Osteoblast (primary cell): ENCODE measurements at regions not wholly inside any gene's neighbourhood (a gene's known extent, or its start where the extent isn't known, plus 50 kb on each side); places are given as distances from the start of the nearest gene placed in this dataset.
A peak's percentile ranks its signal among the peaks of the same experiment; 100 is the strongest.

Experiments
- DNase-seq: peaks from one replicate; pipeline ENCODE4 v3.0.0; 2011; ENCODE audit warnings: low spot score, mixed read lengths; ENCODE audit not compliant: insufficient read length; ENCODE audit errors: missing footprints
- H2AFZ ChIP-seq: 2 replicates; pipeline ENCODE4 v1.6.0; 2011; ENCODE audit warnings: mild to moderate bottlenecking, low read length
- H3K27ac ChIP-seq: 2 replicates; pipeline ENCODE4 v1.5.1; 2011; ENCODE audit warnings: mild to moderate bottlenecking, low read depth, low read length, moderate library complexity
- H3K27me3 ChIP-seq: 2 replicates; pipeline ENCODE4 v1.6.0; 2012; ENCODE audit warnings: mild to moderate bottlenecking, control low read depth, inconsistent platforms, low read length, moderate library complexity; ENCODE audit not compliant: insufficient read depth
- H3K36me3 ChIP-seq: 2 replicates; pipeline ENCODE4 v1.5.1; 2011; ENCODE audit warnings: mild to moderate bottlenecking, low read length, control low read depth, moderate library complexity; ENCODE audit not compliant: insufficient read depth
- H3K4me1 ChIP-seq: 2 replicates; pipeline ENCODE4 v1.5.1; 2011; ENCODE audit warnings: mild to moderate bottlenecking, low read length, control low read depth, moderate library complexity; ENCODE audit not compliant: insufficient read depth
- H3K4me2 ChIP-seq: 2 replicates; pipeline ENCODE4 v1.6.0; 2011; ENCODE audit warnings: mild to moderate bottlenecking, low read length; ENCODE audit not compliant: insufficient read depth
- H3K4me3 ChIP-seq: fragments of 200-600 bp; sonication (generic); 3 replicates; pipeline ENCODE4 v1.5.1; 2012; ENCODE audit warnings: mild to moderate bottlenecking, low read length, inconsistent platforms; ENCODE audit not compliant: insufficient read depth
- H3K79me2 ChIP-seq: 2 replicates; pipeline ENCODE4 v1.6.0; 2012; ENCODE audit warnings: mild to moderate bottlenecking, low read length, control low read depth, inconsistent platforms; ENCODE audit not compliant: insufficient read depth
- H3K9me3 ChIP-seq: 2 replicates; pipeline ENCODE4 v1.5.1; 2011; ENCODE audit warnings: low read depth, low read length, control low read depth
- H4K20me1 ChIP-seq: 2 replicates; pipeline ENCODE4 v1.6.0; 2012; ENCODE audit warnings: mild to moderate bottlenecking, low read length, control low read depth; ENCODE audit not compliant: insufficient read depth
- TF ChIP-seq, protein P1 (sequence below): IDR thresholded peaks from 2 replicates; pipeline ENCODE4 v1.5.1; 2011; ENCODE audit warnings: mild to moderate bottlenecking, low read depth, low read length, moderate library complexity; ENCODE audit errors: extremely low read depth

GRCh38 chr10:93235686-93236085 is 162.0 kb downstream of the CYP26A1 start:
- Histone ChIP-seq H4K20me1 (no peaks in the 10 kb centered on the region), H3K36me3 (no peaks in the 10 kb centered on the region), H3K27ac (peak overlapping the region; percentile 70), H2AFZ (no peak overlapping the region), H3K27me3 (peaks cover 4% of the 10 kb centered on the region), H3K4me1 (peaks cover 23% of the 10 kb centered on the region), H3K9me3 (no peaks in the 10 kb centered on the region), H3K79me2 (no peaks in the 10 kb centered on the region), H3K4me2 (peak overlapping the region; percentile 57), H3K4me3 (no peak overlapping the region)
- peak; percentile 89 for DNase-seq
- TF ChIP-seq, protein P1, sequence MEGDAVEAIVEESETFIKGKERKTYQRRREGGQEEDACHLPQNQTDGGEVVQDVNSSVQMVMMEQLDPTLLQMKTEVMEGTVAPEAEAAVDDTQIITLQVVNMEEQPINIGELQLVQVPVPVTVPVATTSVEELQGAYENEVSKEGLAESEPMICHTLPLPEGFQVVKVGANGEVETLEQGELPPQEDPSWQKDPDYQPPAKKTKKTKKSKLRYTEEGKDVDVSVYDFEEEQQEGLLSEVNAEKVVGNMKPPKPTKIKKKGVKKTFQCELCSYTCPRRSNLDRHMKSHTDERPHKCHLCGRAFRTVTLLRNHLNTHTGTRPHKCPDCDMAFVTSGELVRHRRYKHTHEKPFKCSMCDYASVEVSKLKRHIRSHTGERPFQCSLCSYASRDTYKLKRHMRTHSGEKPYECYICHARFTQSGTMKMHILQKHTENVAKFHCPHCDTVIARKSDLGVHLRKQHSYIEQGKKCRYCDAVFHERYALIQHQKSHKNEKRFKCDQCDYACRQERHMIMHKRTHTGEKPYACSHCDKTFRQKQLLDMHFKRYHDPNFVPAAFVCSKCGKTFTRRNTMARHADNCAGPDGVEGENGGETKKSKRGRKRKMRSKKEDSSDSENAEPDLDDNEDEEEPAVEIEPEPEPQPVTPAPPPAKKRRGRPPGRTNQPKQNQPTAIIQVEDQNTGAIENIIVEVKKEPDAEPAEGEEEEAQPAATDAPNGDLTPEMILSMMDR: no peak

GRCh38 chr10:93236393-93237040 is 162.8 kb downstream of the CYP26A1 start:
- Histone ChIP-seq H4K20me1 (no peaks in the 10 kb centered on the region), H3K27ac (peak overlapping the region; percentile 70), H3K27me3 (peaks cover 4% of the 10 kb centered on the region), H3K4me3 (no peak overlapping the region), H3K4me1 (peaks cover 23% of the 10 kb centered on the region), H3K79me2 (no peaks in the 10 kb centered on the region), H2AFZ (peak overlapping the region; percentile 17), H3K4me2 (no peak overlapping the region), H3K36me3 (no peaks in the 10 kb centered on the region), H3K9me3 (no peaks in the 10 kb centered on the region)
- TF ChIP-seq, protein P1: no peak
- DNase-seq: no peak

DNA sequence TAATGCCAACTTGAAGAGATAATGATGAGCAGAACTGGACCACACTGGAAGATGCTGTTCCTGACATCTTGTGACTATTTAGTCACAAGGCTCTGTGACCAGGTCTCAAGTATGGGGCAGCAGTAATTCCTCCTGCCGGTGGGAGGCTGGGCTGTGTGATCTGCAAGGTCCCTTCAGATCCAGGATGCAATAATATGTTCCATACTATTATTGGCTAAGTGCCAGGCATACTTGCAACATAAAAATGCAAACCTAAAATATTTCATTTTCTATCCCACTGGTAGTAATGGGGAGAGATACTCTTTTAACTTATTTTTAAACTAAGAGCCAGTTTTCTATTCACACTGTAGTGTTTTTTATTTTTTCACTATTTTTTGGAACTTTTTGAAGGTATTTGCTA is 171.5 kb downstream of the CYP26A1 start:
- H3K79me2 ChIP-seq: no peaks in the 10 kb centered on the region
- DNase-seq: no peak
- no peaks in the 10 kb centered on the region for H4K20me1 ChIP-seq
- no peak overlapping the region for H3K4me2 ChIP-seq
- H3K27me3 ChIP-seq: peaks cover 4% of the 10 kb centered on the region
- no peak overlapping the region for H3K27ac ChIP-seq
- no peaks in the 10 kb centered on the region for H3K4me1 ChIP-seq
- H3K9me3 ChIP-seq: no peaks in the 10 kb centered on the region
- no peak overlapping the region for H3K4me3 ChIP-seq
- TF ChIP-seq, protein P1: no peak
- no peaks in the 10 kb centered on the region for H3K36me3 ChIP-seq
- H2AFZ ChIP-seq: no peak overlapping the region

DNA sequence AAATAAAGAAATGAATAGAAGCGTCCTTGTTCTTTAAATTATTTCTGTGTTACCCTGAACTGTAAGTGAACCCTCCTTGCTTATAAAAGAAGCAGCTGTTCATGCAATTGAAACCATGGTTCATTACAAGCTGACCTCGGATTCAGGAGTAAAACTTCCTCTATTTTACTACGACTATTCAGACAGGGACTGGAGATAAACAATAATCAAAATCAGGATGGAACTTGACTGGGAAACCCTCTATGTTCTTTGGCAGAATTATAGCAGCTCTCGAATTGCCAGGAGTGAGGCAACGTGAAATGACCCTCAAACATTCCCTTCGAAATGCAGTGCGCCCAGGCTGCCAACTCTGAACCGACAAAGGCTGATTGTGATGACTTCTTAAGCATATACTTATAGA is 172.1 kb downstream of the CYP26A1 start:
- no peak overlapping the region for H3K4me2 ChIP-seq
- TF ChIP-seq, protein P1: no peak
- H4K20me1 ChIP-seq: no peaks in the 10 kb centered on the region
- no peaks in the 10 kb centered on the region for H3K4me1 ChIP-seq
- H3K4me3 ChIP-seq: no peak overlapping the region
- no peaks in the 10 kb centered on the region for H3K9me3 ChIP-seq
- peak overlapping the region; percentile 62 for H2AFZ ChIP-seq
- no peak overlapping the region for H3K27ac ChIP-seq
- no peaks in the 10 kb centered on the region for H3K27me3 ChIP-seq
- no peak for DNase-seq
- H3K36me3 ChIP-seq: no peaks in the 10 kb centered on the region
- H3K79me2 ChIP-seq: no peaks in the 10 kb centered on the region
